ENCODE measurements at regions not wholly inside any gene's neighbourhood (a gene's known extent, or its start where the extent isn't known, plus 50 kb on each side); places are given as distances from the start of the nearest gene placed in this dataset.

DNA sequence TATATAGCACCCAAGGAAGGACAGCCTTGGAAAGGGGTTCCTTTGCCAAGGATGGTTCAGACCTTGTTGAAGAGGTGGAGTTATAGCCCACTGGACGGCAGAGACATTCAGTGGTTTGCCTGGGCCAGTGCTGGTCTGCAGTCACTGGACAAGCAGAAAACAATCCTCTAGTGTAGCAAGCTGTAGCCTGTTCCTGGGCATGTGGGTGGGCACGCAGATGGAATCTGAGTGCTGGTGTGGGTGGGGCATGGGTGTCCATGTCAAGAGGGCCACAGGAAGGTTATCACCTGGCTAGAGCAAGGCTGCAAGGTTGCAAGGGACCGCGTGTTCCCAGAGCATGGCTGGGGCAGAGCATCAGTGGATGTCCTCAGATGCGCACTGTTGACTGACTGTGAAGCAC is 244.7 kb downstream of the PTPRU start:
- TF ChIP-seq TAF1 (conservative IDR thresholded peaks at IDR 0.05) (no peak), EGR1 (IDR thresholded peaks at IDR 0.05; ENCODE audit: low read depth in 2 of 2) (no peak), CTCF (IDR thresholded peaks at IDR 0.05; ENCODE audit: low read depth, low read length, missing input control) (no peak), JUND (IDR thresholded peaks at IDR 0.05) (no peak), SP1 (IDR thresholded peaks at IDR 0.05) (no peak), RXRA (IDR thresholded peaks at IDR 0.05) (no peak), MAX (IDR thresholded peaks at IDR 0.05) (no peak), RAD21 (IDR thresholded peaks at IDR 0.05) (no peak)
